Mucosa of rectum (tissue), 2 donors: ENCODE measurements at regions not wholly inside any gene's neighbourhood (a gene's known extent, or its start where the extent isn't known, plus 50 kb on each side); places are given as distances from the start of the nearest gene placed in this dataset.

Experiments
- H3K27ac ChIP-seq, 2 donors: one replicate each; pipeline ENCODE4 v1.7.0; 2013; ENCODE audit warnings: inconsistent platforms in 2 of 2, low read depth in 2 of 2, low read length in 2 of 2
- H3K27me3 ChIP-seq, 2 donors: one replicate each; pipeline ENCODE4 v1.7.0; 2013; ENCODE audit warnings: low read length in 2 of 2; ENCODE audit not compliant: control insufficient read depth in 2 of 2, insufficient read depth in 2 of 2
- H3K36me3 ChIP-seq, 2 donors: one replicate each; pipeline ENCODE4 v1.7.0; 2013; ENCODE audit warnings: low read length in 2 of 2; ENCODE audit not compliant: control insufficient read depth in 2 of 2, insufficient read depth in 2 of 2
- H3K4me1 ChIP-seq, 2 donors: one replicate each; pipeline ENCODE4 v1.7.0; 2013; ENCODE audit warnings: low read length in 2 of 2, mild to moderate bottlenecking in 1 of 2; ENCODE audit not compliant: control insufficient read depth in 2 of 2, insufficient read depth in 2 of 2
- H3K4me3 ChIP-seq, 2 donors: one replicate each; pipeline ENCODE4 v1.7.0; 2013; ENCODE audit warnings: low read length in 2 of 2
- H3K9ac ChIP-seq, 2 donors: one replicate each; pipeline ENCODE4 v1.7.0; 2013; ENCODE audit warnings: low read length in 2 of 2, low read depth in 1 of 2, mild to moderate bottlenecking in 1 of 2
- H3K9me3 ChIP-seq, 2 donors: one replicate each; pipeline ENCODE4 v1.7.0; 2013; ENCODE audit warnings: low read length in 2 of 2; ENCODE audit not compliant: control insufficient read depth in 2 of 2
- donor health status: healthy.
- donor health status: Normal muscosa, but diverticular disease.

DNA sequence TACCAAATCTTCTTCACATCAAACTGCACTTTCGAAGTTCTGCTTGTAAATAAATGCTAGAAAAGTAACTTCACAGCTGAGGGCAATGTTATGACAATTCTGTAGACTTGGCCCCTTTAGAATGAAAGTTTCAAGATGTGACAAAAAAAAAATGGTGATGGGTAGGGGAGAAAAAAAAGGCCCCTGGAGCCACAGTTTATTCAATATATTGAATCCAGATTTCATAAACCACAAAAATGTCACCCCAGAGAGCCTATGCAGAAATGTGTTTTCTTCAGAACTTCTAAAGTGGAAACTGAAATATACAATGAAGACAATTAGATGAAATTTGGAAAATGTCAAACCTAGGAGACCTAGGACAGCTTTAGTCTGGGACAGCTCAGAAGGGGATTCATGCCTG lies 143.1 kb downstream of the EDN3 start:
- Histone ChIP-seq H3K27me3 (peaks cover 10 to 18% of the 10 kb centered on the region in 2 donors), H3K36me3 (no peaks in the 10 kb centered on the region), H3K4me3 (no peak overlapping the region), H3K9me3 (no peaks in the 10 kb centered on the region), H3K27ac (no peak overlapping the region), H3K9ac (no peak overlapping the region), H3K4me1 (no peaks in the 10 kb centered on the region)

DNA sequence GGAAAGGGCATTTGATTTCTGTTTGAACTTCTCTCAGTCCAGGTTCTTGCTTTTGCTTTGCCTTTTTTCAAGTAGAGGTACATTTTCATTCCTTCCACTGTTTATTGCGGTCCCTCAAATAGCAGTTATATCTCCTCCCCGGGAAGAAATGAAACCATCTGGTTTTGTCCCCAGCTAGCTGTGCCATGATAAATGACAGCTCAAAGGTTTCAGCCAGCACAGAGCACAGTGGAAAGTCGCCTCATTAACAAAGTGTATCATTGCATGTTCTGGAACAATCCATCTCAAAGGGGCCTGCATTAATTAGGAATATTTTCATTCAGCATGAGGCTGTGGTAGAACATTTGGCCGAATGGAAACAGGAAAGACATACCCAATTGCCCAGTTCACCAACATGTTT lies 146.0 kb downstream of the EDN3 start:
- Histone ChIP-seq H3K27me3 (peaks cover 16 to 18% of the 10 kb centered on the region in 2 donors), H3K36me3 (no peaks in the 10 kb centered on the region), H3K9me3 (no peaks in the 10 kb centered on the region), H3K9ac (no peak overlapping the region), H3K4me1 (no peaks in the 10 kb centered on the region), H3K4me3 (no peak overlapping the region), H3K27ac (no peak overlapping the region)

DNA sequence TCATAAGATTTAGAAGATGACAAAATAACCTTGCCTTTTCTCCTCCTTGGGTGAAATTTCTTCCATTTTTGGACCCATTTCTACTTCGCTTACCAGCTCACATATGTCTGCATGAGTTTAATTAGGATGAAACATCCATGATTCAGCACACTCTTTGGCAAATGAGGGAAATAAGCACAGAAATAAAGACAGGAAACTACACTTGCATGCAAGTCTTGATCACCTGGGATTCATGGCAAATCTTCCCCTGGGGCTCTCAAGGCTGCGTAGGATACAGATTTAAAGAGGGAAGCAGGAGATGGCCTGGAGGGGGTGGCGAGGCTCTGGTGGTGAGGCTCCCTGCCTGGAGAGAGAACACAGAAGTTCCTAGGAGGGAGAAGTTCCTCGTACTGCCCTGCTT lies 147.8 kb downstream of the EDN3 start:
- no peaks in the 10 kb centered on the region for H3K36me3 ChIP-seq
- H3K9ac ChIP-seq: no peak overlapping the region
- H3K27ac ChIP-seq: no peak overlapping the region
- H3K4me3 ChIP-seq: no peak overlapping the region
- no peaks in the 10 kb centered on the region for H3K4me1 ChIP-seq
- H3K27me3 ChIP-seq: peaks cover 14 to 16% of the 10 kb centered on the region in 2 donors
- H3K9me3 ChIP-seq: no peaks in the 10 kb centered on the region

DNA sequence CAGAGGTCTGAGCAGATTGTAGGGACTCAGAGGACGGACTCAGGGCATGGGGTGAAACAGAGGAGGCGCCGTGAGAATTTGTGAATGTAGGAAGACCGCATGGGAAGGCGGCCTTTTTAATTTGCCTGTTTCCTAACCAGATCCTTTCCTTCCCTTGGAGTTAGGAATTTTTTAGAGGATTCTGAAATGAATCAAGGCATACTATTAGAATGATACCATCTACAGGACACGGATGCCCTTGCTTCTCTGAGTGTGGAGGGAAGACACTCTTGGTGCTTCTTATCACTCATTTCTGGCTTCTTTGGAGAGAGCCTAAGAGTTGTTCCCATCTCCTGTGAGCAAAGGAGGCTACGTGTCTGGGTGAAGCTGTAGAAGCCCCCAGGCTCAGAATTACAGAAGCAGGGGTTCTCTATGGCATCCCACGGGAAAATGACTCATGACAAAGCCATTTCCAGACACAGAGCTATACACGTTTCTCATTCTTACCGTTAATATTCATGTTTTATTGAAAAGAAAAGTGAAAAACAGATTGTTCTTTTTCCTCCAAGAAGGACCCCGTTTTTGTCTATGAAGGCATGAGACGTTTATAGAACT lies 148.5 kb downstream of the EDN3 start:
- H3K27ac ChIP-seq: no peak overlapping the region

DNA sequence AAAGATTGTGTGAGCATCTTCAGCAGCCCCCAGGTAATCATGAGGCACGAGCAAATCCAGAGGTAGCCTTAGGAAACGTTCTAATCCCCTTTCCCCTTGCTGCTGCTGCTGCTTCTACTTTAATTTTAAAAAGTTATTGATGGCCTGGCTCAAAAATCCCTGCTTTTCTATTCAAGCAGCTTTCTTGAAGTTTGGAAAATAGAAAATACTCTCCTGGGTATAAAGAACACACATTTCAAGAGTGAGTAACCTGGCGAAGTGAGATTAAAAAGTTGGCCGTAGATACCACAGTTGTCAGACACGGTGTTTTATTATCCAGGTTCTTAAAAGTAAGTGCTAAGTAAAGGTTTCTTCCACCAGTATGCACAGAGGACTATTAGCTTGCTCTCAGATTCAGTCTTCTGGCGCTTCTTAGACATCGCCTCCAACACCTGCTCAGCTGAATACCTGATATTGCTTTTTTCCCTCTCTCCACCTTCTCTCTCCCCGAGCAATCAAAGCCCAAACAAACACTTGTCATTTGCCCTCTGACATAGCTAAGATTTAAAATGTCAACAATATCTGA lies 150.7 kb downstream of the EDN3 start:
- H3K9me3 ChIP-seq: no peaks in the 10 kb centered on the region
- no peaks in the 10 kb centered on the region for H3K36me3 ChIP-seq
- no peak overlapping the region for H3K4me3 ChIP-seq
- H3K27ac ChIP-seq: no peak overlapping the region
- H3K4me1 ChIP-seq: no peaks in the 10 kb centered on the region
- H3K27me3 ChIP-seq: peaks cover 4 to 14% of the 10 kb centered on the region in 2 donors
- no peak overlapping the region for H3K9ac ChIP-seq

More for the DNA sequence above, 148.5 kb downstream of the EDN3 start:
- H3K27me3 ChIP-seq: peaks cover 13 to 16% of the 10 kb centered on the region in 2 donors
- H3K9ac ChIP-seq: no peak overlapping the region
- no peaks in the 10 kb centered on the region for H3K9me3 ChIP-seq
- no peaks in the 10 kb centered on the region for H3K36me3 ChIP-seq
- H3K4me3 ChIP-seq: no peak overlapping the region
- H3K4me1 ChIP-seq: no peaks in the 10 kb centered on the region

DNA sequence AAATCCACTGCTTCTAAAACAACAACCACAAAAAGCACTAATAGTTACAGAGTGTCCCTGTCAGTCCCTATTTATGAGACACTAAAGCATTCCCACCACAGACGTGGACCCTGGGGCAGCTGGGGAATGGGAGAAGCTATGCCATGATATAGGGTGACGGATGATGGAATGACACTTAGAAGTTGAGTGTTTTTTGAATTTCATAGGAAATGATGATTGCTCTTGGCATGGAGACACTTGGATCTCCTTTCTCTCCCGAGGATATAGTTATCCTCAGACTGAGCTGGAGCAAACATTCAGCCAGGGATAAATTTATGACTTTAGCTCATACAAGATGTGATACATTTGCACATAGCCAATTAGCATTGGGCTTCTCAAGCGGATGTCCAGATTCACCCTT lies 151.2 kb downstream of the EDN3 start:
- H3K4me1 ChIP-seq: no peaks in the 10 kb centered on the region
- H3K27ac ChIP-seq: no peak overlapping the region
- no peak overlapping the region for H3K4me3 ChIP-seq

DNA sequence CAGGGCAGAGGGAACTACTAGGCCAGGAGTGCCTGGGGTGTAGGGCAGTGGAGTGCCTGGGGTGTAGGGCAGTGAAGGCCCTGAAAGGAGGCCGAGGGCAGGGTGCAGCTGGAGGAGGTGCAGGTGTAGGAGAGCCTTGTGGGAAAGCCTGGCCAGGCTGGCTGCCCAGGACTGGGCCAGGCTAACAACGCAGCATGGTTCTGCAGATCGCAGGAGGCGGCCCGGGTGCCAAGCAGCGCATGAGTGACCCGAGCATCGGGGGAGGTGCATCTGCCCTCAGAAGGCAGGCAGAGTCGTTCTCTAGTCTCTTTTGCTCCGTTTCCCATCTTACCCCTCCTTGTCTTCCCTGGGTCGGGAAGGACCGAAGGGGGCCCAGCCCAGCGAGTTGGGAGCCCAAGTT lies 151.5 kb upstream of the PHACTR3 start:
- Histone ChIP-seq H3K27me3 (peaks cover 0 to 9% of the 10 kb centered on the region in 2 donors), H3K4me3 (no peak overlapping the region), H3K27ac (no peak overlapping the region), H3K9me3 (no peaks in the 10 kb centered on the region), H3K9ac (no peak overlapping the region), H3K36me3 (no peaks in the 10 kb centered on the region), H3K4me1 (no peaks in the 10 kb centered on the region)

More for the DNA sequence above, 151.2 kb downstream of the EDN3 start:
- H3K36me3 ChIP-seq: no peaks in the 10 kb centered on the region
- no peaks in the 10 kb centered on the region for H3K9me3 ChIP-seq
- H3K27me3 ChIP-seq: peaks cover 4 to 14% of the 10 kb centered on the region in 2 donors
- H3K9ac ChIP-seq: no peak overlapping the region

DNA sequence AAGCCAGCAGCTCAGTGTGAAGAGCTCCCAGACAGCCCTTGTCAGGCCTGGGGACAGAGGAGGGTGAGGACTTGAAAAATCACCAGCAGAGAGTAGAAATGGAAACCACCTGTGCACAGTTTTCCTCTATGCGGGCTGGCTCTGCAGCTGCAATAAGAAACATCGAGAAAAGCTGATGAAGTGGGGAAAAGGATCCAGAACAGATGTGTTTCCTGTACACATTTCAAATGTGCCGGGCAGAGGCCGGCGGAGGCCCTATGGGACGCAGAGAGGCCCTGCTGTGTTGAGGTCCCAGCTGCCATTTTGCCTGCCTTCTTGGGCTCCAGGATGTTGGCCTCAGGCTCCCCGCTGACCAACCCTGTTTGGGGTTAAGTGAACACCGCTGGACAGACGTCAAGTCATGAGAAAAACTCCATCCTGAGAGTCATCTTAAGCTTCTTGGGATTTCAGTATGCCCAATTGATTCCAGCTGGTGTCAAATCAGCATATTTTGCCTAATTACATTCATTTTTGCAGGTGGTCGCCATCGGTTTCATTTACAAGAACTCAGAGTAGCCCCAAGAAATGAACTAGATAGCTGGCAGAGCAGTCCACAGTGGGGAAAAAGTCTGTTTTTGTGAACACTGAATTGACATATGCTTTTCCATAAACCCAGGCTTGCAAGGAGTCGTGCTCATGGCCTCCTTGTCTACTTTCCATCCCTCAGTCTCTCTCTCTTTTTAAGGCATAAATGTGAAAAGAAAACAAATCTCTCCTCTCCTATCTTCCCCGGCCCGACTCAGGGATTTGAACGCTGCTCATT lies 150.4 kb upstream of the PHACTR3 start:
- no peaks in the 10 kb centered on the region for H3K36me3 ChIP-seq

DNA sequence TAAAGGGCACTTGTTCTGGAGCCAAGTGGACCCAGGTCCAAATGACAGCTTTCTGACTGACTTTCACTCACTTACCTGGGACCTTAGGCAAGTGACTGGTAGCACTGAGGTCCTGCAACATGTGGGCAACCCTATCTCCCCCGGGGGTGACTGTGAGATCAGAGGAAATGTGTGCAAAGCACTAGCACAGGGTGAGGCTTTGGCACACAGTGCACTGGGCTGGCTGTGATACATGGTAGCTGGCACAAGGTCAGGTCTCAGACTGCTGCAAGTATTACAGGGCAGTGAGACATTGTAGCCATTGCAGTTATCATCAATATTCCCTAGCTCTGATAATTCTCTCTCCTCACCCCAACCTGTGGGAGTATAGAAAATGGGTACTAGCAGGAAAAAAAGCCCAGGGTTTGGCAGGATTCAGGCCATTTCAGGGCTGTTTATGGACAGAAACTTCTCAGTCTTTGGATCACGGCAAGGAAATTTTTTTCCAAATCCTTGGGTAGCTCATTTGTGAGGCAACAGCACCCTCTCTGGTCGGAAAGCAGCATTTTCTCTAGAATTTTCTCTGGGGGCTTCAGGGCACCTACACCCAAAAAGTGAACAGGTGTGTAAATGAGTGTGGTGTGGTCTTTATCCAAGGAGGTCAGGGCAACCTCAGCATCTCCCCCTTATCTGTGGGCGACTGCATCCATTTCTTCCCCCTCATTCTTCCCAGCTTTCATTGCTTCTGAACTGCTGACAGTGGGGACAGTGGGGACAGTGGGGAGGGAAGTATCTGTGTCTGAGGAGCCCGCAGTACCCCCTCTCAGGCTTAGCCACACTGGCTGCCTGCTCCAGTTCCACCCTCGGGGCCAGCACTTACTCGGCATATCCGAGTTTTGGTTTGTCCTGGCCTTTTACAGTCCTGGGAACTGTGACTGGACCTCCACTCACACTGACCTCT lies 148.7 kb upstream of the PHACTR3 start:
- Histone ChIP-seq H3K9me3 (no peaks in the 10 kb centered on the region), H3K36me3 (no peaks in the 10 kb centered on the region), H3K27me3 (no peaks in the 10 kb centered on the region), H3K9ac (no peak overlapping the region), H3K27ac (no peak overlapping the region), H3K4me3 (no peak overlapping the region), H3K4me1 (no peaks in the 10 kb centered on the region)

More for the DNA sequence above, 150.4 kb upstream of the PHACTR3 start:
- Histone ChIP-seq H3K27ac (no peak overlapping the region), H3K9me3 (no peaks in the 10 kb centered on the region), H3K27me3 (peaks cover 0 to 2% of the 10 kb centered on the region in 2 donors), H3K4me1 (no peaks in the 10 kb centered on the region), H3K9ac (no peak overlapping the region), H3K4me3 (no peak overlapping the region)
